Hippocampal formation (tissue), 2 donors: ENCODE measurements at regions not wholly inside any gene's neighbourhood (a gene's known extent, or its start where the extent isn't known, plus 50 kb on each side); places are given as distances from the start of the nearest gene placed in this dataset.
"Not testable (repeated sequence)": the region's sequence is repeated elsewhere in the genome, so short reads cannot be mapped to it uniquely, and the experiment has no call there.

Source experiments
- DNase-seq, 2 donors: peaks; one replicate each; lab custom pipeline; 2025; lab: John Stamatoyannopoulos, UW

GRCh38 chr20:50359607-50360217 is 150.5 kb upstream of the PTPN1 start:
- no peak for DNase-seq

GRCh38 chr20:50360218-50360672 is 149.9 kb upstream of the PTPN1 start:
- DNase-seq: no peak

- DNase-seq: no peak
Observed at GRCh38 chr20:50360921-50361320, 149.3 kb upstream of the PTPN1 start.

GRCh38 chr20:50362177-50362576 is 148.0 kb upstream of the PTPN1 start:
- DNase-seq: not testable (repeated sequence)

- no peak for DNase-seq
Observed at GRCh38 chr20:50363027-50363426, 147.2 kb upstream of the PTPN1 start.

GRCh38 chr20:50363479-50363878 is 146.7 kb upstream of the PTPN1 start:
- no peak for DNase-seq

GRCh38 chr20:50364542-50364941 is 145.6 kb upstream of the PTPN1 start:
- DNase-seq: no peak

- DNase-seq: no peak
Observed at GRCh38 chr20:50366270-50367103, 143.7 kb upstream of the PTPN1 start.

- no peak for DNase-seq
Observed at GRCh38 chr20:50367104-50367674, 143.0 kb upstream of the PTPN1 start.

GRCh38 chr20:50367739-50368375 is 142.3 kb upstream of the PTPN1 start:
- DNase-seq: no peak

GRCh38 chr20:50368386-50368785 is 141.8 kb upstream of the PTPN1 start:
- DNase-seq: no peak

- no peak for DNase-seq
Observed at GRCh38 chr20:50368813-50369224, 141.4 kb upstream of the PTPN1 start.

GRCh38 chr20:50369225-50370035 is 140.8 kb upstream of the PTPN1 start:
- no peak for DNase-seq

GRCh38 chr20:50370036-50370566 is 140.1 kb upstream of the PTPN1 start:
- DNase-seq: no peak

- no peak for DNase-seq
Observed at GRCh38 chr20:50371878-50372769, 138.1 kb upstream of the PTPN1 start.

- no peak for DNase-seq
Observed at GRCh38 chr20:50372770-50373088, 137.5 kb upstream of the PTPN1 start.

- no peak for DNase-seq
Observed at GRCh38 chr20:50373674-50374286, 136.4 kb upstream of the PTPN1 start.

GRCh38 chr20:50374541-50375078 is 135.6 kb upstream of the PTPN1 start:
- DNase-seq: no peak

- DNase-seq: no peak
Observed at GRCh38 chr20:50376179-50376887, 133.8 kb upstream of the PTPN1 start.
